ENCODE measurements at regions not wholly inside any gene's neighbourhood (a gene's known extent, or its start where the extent isn't known, plus 50 kb on each side); places are given as distances from the start of the nearest gene placed in this dataset.

GRCh38 chr10:47053081-47053798 is 142.0 kb downstream of the PTPN20 start:
- no peak for DNase-seq (ENCODE audit: low read depth)

GRCh38 chr10:47054974-47055373 is 143.7 kb downstream of the PTPN20 start:
- DNase-seq (ENCODE audit: low read depth): no peak

DNA sequence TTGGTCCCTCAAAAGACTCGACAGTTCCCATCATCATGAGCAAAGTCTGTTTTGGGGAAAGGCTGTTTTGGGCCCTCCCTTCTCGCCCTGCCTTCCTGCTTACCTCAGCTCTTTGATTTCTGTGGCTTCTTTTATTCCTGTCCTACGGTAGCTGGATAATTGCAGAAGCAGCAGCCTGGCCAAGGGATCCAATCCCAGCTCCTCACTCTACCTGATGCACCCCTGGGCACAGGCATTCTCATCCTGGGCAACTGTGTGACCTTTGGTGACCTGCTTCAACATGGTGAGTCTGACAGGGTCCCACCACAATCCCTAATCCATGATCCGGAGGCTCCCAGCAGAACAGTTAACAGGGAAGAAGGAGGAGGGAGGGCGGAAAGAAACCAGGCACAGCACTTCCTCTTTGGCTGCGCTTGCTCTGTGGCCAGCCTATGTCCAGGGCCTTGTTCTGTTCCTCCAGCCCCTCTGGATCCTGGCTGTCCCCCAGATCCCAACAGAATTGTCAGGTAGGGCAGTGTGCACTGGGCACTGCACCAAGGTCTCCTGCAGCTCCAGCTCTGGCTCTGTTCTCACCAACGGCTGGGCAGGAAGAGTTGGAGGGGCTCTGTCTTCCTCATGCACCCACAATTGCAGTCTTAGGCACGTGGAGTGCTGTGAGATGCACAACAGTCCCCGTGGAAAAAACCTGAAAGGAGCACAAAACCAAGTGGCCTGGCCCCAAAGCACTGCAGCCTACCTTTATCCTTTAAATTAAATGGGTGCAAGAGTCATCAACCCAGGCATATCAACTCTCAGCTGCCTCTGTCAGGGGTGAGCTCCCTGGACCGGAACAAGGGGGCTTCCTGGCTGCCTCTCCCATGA is 144.4 kb downstream of the PTPN20 start:
- no peak for DNase-seq (ENCODE audit: low read depth)

DNA sequence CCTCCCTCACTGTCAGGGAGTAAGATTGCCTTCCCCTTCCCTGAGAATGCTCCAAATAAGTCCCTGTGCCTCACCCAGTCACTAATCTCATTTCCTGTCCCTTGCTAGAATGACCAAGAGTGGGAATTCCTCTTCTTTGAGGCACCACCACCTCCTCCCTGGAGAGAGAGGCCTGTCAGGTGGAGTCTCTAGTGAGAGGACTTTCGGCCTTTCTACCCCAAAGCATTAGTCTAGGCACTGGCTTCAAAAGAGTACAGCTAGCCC is 145.0 kb downstream of the PTPN20 start:
- DNase-seq (ENCODE audit: low read depth): no peak

GRCh38 chr10:47057471-47057870 is 146.2 kb downstream of the PTPN20 start:
- no peak for DNase-seq (ENCODE audit: low read depth)

- no peak for DNase-seq (ENCODE audit: low read depth)
These were observed 146.9 kb downstream of the PTPN20 start for GRCh38 chr10:47058032-47058702.

DNA sequence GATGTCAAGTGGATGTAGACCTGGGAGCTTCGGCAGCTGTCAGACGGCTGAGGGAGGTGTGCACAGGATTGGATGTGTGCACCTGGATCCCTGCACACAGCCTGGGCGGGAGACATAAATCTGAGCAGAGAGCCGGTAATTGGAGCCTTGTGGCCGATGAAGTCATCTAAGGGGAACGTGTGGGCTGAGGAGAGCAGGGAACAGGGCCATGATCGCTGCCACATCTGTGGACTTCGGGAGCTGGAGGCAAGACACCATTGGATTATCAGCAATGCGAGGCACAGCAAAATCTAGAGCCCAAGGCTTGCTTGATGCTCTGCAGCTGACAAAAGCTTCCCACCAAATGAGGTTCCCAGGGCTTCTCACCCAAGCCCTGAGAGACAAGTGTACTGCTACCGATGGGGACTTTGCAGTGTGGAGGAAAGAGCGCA is 147.7 kb downstream of the PTPN20 start:
- DNase-seq (ENCODE audit: low read depth): no peak

DNA sequence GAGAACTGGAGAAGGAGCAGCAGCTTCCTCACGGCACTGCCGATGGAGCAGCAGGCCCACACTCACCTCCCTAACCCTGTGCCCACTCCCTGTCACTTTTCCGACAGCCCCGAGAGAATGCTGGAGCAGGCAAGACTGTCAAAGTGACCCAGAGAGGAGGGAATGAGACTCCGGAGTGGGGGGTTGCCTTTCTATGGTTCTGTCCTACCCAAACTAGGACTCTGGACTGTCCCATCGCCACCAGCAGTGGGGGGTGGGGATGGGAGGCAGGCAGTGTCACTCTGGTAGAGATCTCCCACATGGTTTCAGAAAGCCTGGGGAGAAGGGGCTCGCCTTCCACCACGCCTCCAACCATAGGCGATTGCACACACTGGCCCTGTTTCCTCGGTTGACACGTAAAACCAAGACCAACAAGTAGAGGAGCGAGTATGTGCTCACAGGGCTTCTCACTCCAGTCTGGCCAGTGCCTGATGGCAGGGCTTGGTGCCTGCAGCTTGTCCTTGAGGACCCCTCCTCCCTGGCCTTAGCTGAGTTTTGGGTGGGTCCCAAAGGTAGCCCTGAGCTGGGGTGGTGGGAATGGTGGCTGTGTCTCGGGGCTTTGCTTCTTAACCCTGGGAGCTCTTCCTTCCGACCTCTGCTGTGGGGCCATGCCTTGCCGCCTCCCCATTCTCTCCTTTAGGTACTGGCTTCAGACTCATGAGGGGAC is 148.5 kb downstream of the PTPN20 start:
- no peak for DNase-seq (ENCODE audit: low read depth)

DNA sequence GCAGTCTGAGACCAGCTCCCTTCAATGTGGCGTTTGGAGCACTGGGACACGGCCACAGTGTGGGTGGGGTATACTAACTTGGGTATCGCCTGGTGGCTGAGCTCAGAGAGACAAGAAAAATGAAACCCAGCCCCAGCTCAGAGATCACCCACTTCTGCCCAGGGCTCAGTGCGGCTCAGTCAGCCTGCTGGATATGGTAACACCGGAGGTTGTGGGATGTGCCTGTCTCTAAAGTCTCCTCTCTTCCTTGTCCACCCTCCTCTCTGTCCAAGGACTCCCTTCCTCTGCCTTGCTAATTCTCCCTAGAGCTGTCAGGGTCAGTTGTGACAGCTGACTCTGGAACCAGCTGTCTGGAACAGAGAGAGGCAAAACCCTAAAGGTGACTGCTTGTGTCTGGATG is 149.1 kb downstream of the PTPN20 start:
- DNase-seq (ENCODE audit: low read depth): no peak

- no peak for DNase-seq (ENCODE audit: low read depth)
These were observed 149.8 kb downstream of the PTPN20 start for GRCh38 chr10:47060993-47061500.

GRCh38 chr10:47061776-47062175 is 150.5 kb downstream of the PTPN20 start:
- DNase-seq (ENCODE audit: low read depth): no peak

DNA sequence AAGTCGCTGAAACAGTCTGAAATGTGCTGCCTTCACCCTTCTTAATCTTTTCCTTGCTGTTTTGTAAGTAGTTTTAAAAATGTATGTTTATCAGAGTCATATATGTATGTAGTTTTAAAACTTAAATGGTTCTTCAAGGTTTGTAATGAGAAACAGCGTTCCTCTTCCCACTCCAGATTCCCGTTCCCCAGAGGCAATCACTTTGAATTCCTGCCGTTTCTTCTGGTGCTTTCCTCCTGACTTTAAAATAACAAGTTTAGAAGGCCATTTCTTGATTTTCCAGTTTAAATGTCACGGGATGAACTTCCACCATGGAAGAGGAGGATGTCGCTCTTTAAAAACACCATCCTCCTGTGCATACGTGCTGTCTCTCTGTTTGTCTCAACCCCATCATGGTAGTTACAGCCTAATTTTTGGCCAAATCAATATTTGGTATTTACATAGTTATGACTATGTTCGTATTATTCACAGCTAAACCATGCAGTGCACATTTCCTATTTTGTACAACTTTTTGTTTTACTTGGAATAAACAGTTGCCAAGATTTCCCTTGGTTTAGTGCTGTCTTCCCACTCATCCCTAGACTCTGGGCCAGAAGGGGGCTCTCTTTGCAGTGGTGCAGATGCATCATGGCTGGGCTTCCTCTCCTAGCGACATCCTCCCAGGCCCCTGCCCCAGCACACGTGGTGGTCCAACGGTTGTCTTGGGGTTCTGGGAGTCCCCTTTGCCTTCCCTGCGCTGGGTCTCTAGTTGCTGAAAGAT is 151.4 kb downstream of the PTPN20 start:
- DNase-seq (ENCODE audit: low read depth): no peak

- no peak for DNase-seq (ENCODE audit: low read depth)
These were observed 152.6 kb downstream of the PTPN20 start for GRCh38 chr10:47063858-47064257.

GRCh38 chr10:47065903-47066302 is 154.7 kb downstream of the PTPN20 start:
- no peak for DNase-seq (ENCODE audit: low read depth)

DNA sequence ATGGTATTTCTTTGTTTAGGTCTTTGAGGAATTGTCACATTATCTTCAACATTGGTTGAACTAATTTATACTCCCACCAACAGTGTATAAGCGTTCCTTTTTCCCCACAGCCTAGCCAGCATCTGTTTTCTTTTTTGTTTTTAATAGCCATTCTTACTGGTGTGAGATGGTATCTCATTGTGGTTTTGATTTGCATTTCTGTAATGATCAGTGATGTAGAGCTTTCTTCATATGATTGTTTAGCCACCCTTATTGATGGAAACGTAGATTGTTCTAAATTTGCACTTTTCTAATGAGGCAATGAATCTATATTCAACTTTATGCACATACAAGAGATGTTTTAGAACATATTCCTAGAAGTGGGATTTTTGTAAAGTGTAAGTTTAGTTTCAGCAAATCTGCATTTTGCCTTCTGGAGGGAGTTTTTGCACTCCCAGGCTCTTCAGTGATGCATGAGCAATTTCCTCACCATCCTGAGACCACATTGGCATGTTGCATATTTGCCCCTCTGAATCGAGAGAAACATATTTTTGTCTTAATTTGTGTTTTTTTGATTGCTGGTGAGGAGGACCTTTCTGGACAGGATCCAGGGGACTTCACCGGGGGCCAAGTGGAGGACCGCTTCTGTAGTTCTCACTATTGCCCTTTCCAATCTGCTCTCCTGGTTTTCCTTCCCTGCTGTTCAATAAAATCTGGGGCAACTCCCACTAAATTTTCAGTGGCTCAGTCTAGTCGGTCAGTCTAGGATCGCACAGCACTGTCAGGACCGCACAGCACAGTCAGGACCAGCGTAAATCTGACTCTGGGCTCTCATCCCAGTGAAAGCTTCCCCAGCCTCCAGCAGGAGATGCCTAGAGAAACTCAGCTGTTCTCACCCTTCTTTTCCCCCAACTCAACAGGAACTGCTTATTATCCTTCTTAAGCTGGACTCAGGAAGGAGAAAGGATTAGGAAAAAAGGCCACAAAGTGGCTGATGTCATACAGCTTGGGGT is 157.0 kb downstream of the PTPN20 start:
- DNase-seq (ENCODE audit: low read depth): no peak

- DNase-seq (ENCODE audit: low read depth): no peak
These were observed 159.3 kb downstream of the PTPN20 start for GRCh38 chr10:47070541-47070940.

- DNase-seq (ENCODE audit: low read depth): no peak
These were observed 160.7 kb downstream of the PTPN20 start for GRCh38 chr10:47071891-47072290.

DNA sequence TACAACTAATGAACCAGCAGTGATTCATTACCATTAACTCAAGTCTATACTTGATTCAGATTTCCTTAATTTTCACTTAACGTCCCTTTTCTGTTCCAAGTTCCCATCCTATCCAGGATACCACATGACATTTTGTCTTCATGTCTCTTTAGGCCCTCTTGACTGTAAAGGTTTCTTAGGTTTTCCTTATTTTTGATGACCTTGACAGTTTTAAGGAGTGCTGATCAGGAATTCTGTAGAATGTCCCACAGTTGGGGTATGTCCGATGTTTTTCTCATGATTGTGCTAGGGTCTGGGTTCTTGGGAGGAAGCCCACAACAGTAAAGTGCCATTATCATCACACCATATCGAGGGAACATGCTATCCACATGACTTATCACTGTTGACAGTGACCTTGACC is 162.7 kb downstream of the PTPN20 start:
- DNase-seq (ENCODE audit: low read depth): no peak

- no peak for DNase-seq (ENCODE audit: low read depth)
These were observed 165.7 kb downstream of the PTPN20 start for GRCh38 chr10:47076949-47077361.

GRCh38 chr10:47077386-47077785 is 166.2 kb downstream of the PTPN20 start:
- no peak for DNase-seq (ENCODE audit: low read depth)
